ENCODE measurements at regions not wholly inside any gene's neighbourhood (a gene's known extent, or its start where the extent isn't known, plus 50 kb on each side); places are given as distances from the start of the nearest gene placed in this dataset.

- TF ChIP-seq MAX (IDR thresholded peaks at IDR 0.05; ENCODE audit: low read depth, low read length), result no peak
- no peak for TF ChIP-seq POLR2A (IDR thresholded peaks at IDR 0.05; ENCODE audit: extremely low read depth, insufficient read length)
- no peak for TF ChIP-seq CTCF (IDR thresholded peaks at IDR 0.05; ENCODE audit: low read depth, low read length)
- no peak for TF ChIP-seq MYC (IDR thresholded peaks at IDR 0.05; ENCODE audit: low read depth, low read length)
- DNase-seq (ENCODE audit: low read depth), result no peak
- H3K4me3 ChIP-seq (ENCODE audit: low read depth, low read length), result no peak overlapping the region
These were observed 141.5 kb downstream of the AKAP11 start for GRCh38 chr13:42413484-42413815.

- H3K4me3 ChIP-seq (ENCODE audit: low read depth, low read length), result no peak overlapping the region
- TF ChIP-seq CTCF (IDR thresholded peaks at IDR 0.05; ENCODE audit: low read depth, low read length), result no peak
- no peak for TF ChIP-seq MAX (IDR thresholded peaks at IDR 0.05; ENCODE audit: low read depth, low read length)
- TF ChIP-seq MYC (IDR thresholded peaks at IDR 0.05; ENCODE audit: low read depth, low read length), result no peak
- no peak for TF ChIP-seq POLR2A (IDR thresholded peaks at IDR 0.05; ENCODE audit: extremely low read depth, insufficient read length)
- DNase-seq (ENCODE audit: low read depth), result no peak
These were observed 145.7 kb downstream of the AKAP11 start for GRCh38 chr13:42417626-42418025.

GRCh38 chr13:42418184-42418583, 146.2 kb downstream of the AKAP11 start:
- H3K4me3 ChIP-seq (ENCODE audit: low read depth, low read length), result no peak overlapping the region
- TF ChIP-seq CTCF (IDR thresholded peaks at IDR 0.05; ENCODE audit: low read depth, low read length) (no peak), POLR2A (IDR thresholded peaks at IDR 0.05; ENCODE audit: extremely low read depth, insufficient read length) (no peak), MAX (IDR thresholded peaks at IDR 0.05; ENCODE audit: low read depth, low read length) (no peak), MYC (IDR thresholded peaks at IDR 0.05; ENCODE audit: low read depth, low read length) (no peak)
- DNase-seq (ENCODE audit: low read depth), result no peak

- DNase-seq (ENCODE audit: low read depth), result no peak
- TF ChIP-seq MAX (IDR thresholded peaks at IDR 0.05; ENCODE audit: low read depth, low read length), result no peak
- no peak for TF ChIP-seq CTCF (IDR thresholded peaks at IDR 0.05; ENCODE audit: low read depth, low read length)
- TF ChIP-seq MYC (IDR thresholded peaks at IDR 0.05; ENCODE audit: low read depth, low read length), result no peak
- TF ChIP-seq POLR2A (IDR thresholded peaks at IDR 0.05; ENCODE audit: extremely low read depth, insufficient read length), result no peak
- no peak overlapping the region for H3K4me3 ChIP-seq (ENCODE audit: low read depth, low read length)
These were observed 148.4 kb downstream of the AKAP11 start for GRCh38 chr13:42420304-42420703.

- TF ChIP-seq MAX (IDR thresholded peaks at IDR 0.05; ENCODE audit: low read depth, low read length), result no peak
- no peak for TF ChIP-seq CTCF (IDR thresholded peaks at IDR 0.05; ENCODE audit: low read depth, low read length)
- no peak for TF ChIP-seq MYC (IDR thresholded peaks at IDR 0.05; ENCODE audit: low read depth, low read length)
- TF ChIP-seq POLR2A (IDR thresholded peaks at IDR 0.05; ENCODE audit: extremely low read depth, insufficient read length), result no peak
- no peak for DNase-seq (ENCODE audit: low read depth)
- H3K4me3 ChIP-seq (ENCODE audit: low read depth, low read length), result no peak overlapping the region
These were observed 150.7 kb downstream of the AKAP11 start for GRCh38 chr13:42422681-42423080.

GRCh38 chr13:42424182-42424581, 149.8 kb upstream of the TNFSF11 start:
- no peak for TF ChIP-seq MYC (IDR thresholded peaks at IDR 0.05; ENCODE audit: low read depth, low read length)
- no peak for TF ChIP-seq CTCF (IDR thresholded peaks at IDR 0.05; ENCODE audit: low read depth, low read length)
- no peak for TF ChIP-seq POLR2A (IDR thresholded peaks at IDR 0.05; ENCODE audit: extremely low read depth, insufficient read length)
- no peak for TF ChIP-seq MAX (IDR thresholded peaks at IDR 0.05; ENCODE audit: low read depth, low read length)
- no peak for DNase-seq (ENCODE audit: low read depth)
- no peak overlapping the region for H3K4me3 ChIP-seq (ENCODE audit: low read depth, low read length)

Data from NB4 (cell line).